ENCODE measurements at regions not wholly inside any gene's neighbourhood (a gene's known extent, or its start where the extent isn't known, plus 50 kb on each side); places are given as distances from the start of the nearest gene placed in this dataset.

- DNase-seq = peak; percentile 25
Observed at GRCh38 chr16:72501739-72502593, 330.0 kb upstream of the PMFBP1 start.

GRCh38 chr16:72500545-72500944, 328.6 kb upstream of the PMFBP1 start:
- no peak for DNase-seq

- DNase-seq = no peak
Observed at GRCh38 chr16:72493716-72494415, 321.9 kb upstream of the PMFBP1 start.

- no peak for DNase-seq
Observed at GRCh38 chr16:72487283-72487682, 315.3 kb upstream of the PMFBP1 start.

- DNase-seq = peak; percentile 20
Observed at GRCh38 chr16:72482695-72483094, 310.7 kb upstream of the PMFBP1 start.

GRCh38 chr16:72481419-72481818, 309.5 kb upstream of the PMFBP1 start:
- DNase-seq = no peak

- no peak for DNase-seq
Observed at GRCh38 chr16:72480911-72481310, 309.0 kb upstream of the PMFBP1 start.

- DNase-seq = no peak
Observed at GRCh38 chr16:72475688-72476087, 303.7 kb upstream of the PMFBP1 start.

- DNase-seq = no peak
Observed at GRCh38 chr16:72474501-72475123, 302.7 kb upstream of the PMFBP1 start.

GRCh38 chr16:72473631-72474030, 301.7 kb upstream of the PMFBP1 start:
- no peak for DNase-seq

- DNase-seq = no peak
Observed at GRCh38 chr16:72471317-72471924, 299.5 kb upstream of the PMFBP1 start.

GRCh38 chr16:72470541-72470940, 298.6 kb upstream of the PMFBP1 start:
- DNase-seq = no peak

GRCh38 chr16:72469932-72470331, 298.0 kb upstream of the PMFBP1 start:
- no peak for DNase-seq

- DNase-seq = no peak
Observed at GRCh38 chr16:72468582-72468981, 296.6 kb upstream of the PMFBP1 start.

- peak; percentile 12 for DNase-seq
Observed at GRCh38 chr16:72467157-72467759, 295.3 kb upstream of the PMFBP1 start.

- no peak for DNase-seq
Observed at GRCh38 chr16:72464597-72465368, 292.8 kb upstream of the PMFBP1 start.

GRCh38 chr16:72464052-72464451, 292.1 kb upstream of the PMFBP1 start:
- no peak for DNase-seq

GRCh38 chr16:72458035-72458434, 286.1 kb upstream of the PMFBP1 start:
- no peak for DNase-seq

GRCh38 chr16:72457243-72457940, 285.4 kb upstream of the PMFBP1 start:
- DNase-seq = no peak

- DNase-seq = no peak
Observed at GRCh38 chr16:72455743-72456659, 284.0 kb upstream of the PMFBP1 start.
